ENCODE measurements at regions not wholly inside any gene's neighbourhood (a gene's known extent, or its start where the extent isn't known, plus 50 kb on each side); places are given as distances from the start of the nearest gene placed in this dataset.

GRCh38 chr13:91079176-91079575, 268.3 kb upstream of the MIR17HG start:
- Histone ChIP-seq H3K4me2 (ENCODE audit: low read depth, low read length) (no peak overlapping the region), H3K4me3 (ENCODE audit: insufficient read depth, low read depth, low read length) (no peak overlapping the region), H2BK120ac (ENCODE audit: low read depth, low read length) (no peak overlapping the region), H3K14ac (replicated peaks; ENCODE audit: low read depth, low read length) (no peak overlapping the region), H3K27me3 (ENCODE audit: control insufficient read depth, insufficient read depth, low read length) (no peaks in the 10 kb centered on the region), H2BK15ac (ENCODE audit: low read depth, low read length) (no peak overlapping the region), H2AK5ac (ENCODE audit: low read depth, low read length) (no peak overlapping the region), H4K20me1 (ENCODE audit: insufficient read depth, low read length) (no peaks in the 10 kb centered on the region), H3K9me1 (ENCODE audit: insufficient read depth, low read length) (no peaks in the 10 kb centered on the region), H2AK9ac (replicated peaks; ENCODE audit: low read depth, low read length, poor library complexity) (no peak overlapping the region), H2BK20ac (ENCODE audit: low read depth, low read length) (no peak overlapping the region), H4K5ac (ENCODE audit: low read depth, low read length) (no peak overlapping the region), H3K23ac (ENCODE audit: low read depth, low read length) (no peak overlapping the region), H3K79me1 (ENCODE audit: low read depth in 1 of 2, low read length in 2 of 2) (no peaks in the 10 kb centered on the region), H3K36me3 (ENCODE audit: control insufficient read depth, insufficient read depth, low read length) (no peaks in the 10 kb centered on the region), H3K27ac (ENCODE audit: insufficient read depth, low read length) (no peak overlapping the region), H3K4me1 (ENCODE audit: control insufficient read depth, insufficient read depth, low read length) (no peaks in the 10 kb centered on the region), H3K56ac (ENCODE audit: extremely low read depth, insufficient read depth, low read length) (no peak overlapping the region), H4K8ac (ENCODE audit: low read depth in 2 of 2, low read length in 2 of 2) (no peak overlapping the region), H2BK5ac (ENCODE audit: low read depth, low read length, poor library complexity, severe bottlenecking) (no peak overlapping the region), H3K18ac (ENCODE audit: low read depth, low read length) (no peak overlapping the region), H4K91ac (ENCODE audit: insufficient read depth, low read depth, low read length) (no peak overlapping the region), H3K9ac (ENCODE audit: low read depth, low read length) (no peak overlapping the region), H3K9me3 (ENCODE audit: control insufficient read depth, insufficient read depth, low read length) (no peaks in the 10 kb centered on the region), H2AFZ (replicated peaks; ENCODE audit: low read length, poor library complexity) (no peak overlapping the region), H3K4ac (ENCODE audit: low read depth, low read length) (no peak overlapping the region)
- TF ChIP-seq SMC3 (IDR thresholded peaks at IDR 0.05; ENCODE audit: low read depth, low read length) (no peak), CEBPB (IDR thresholded peaks at IDR 0.05; ENCODE audit: low read depth, low read length) (no peak)
- intact Hi-C loops (cut with micrococcal nuclease), result no loop called here
- DNase-seq, result no peak
- ChIA-PET POLR2A (ENCODE audit: unreplicated experiment) (no interaction called here), CTCF (no interaction called here)
- in situ Hi-C loops (cut with MboI; ENCODE audit: low sequenced_read_pairs), result no loop called here
- dilution Hi-C loops (cut with HindIII; ENCODE audit: low sequenced_read_pairs, unreplicated experiment), result no loop called here
- no peak for ATAC-seq (ENCODE audit: low read depth)
- WGBS, 2 experiments (ENCODE audit: extremely low coverage in 2 of 2, insufficient read length in 1 of 2), result no CpG with 5 or more reads among the region's 2 CpGs
- no TSS peak for BruUV-seq (replicated peaks)

All from IMR-90 (cell line).